HEK293 (cell line): ENCODE measurements at regions not wholly inside any gene's neighbourhood (a gene's known extent, or its start where the extent isn't known, plus 50 kb on each side); places are given as distances from the start of the nearest gene placed in this dataset.

Experiments
- YY2 ChIP-seq: fragments of 450-650 bp; formaldehyde crosslinking; IDR thresholded peaks from 2 replicates; pipeline ENCODE4 v1.5.1; 2016; ENCODE audit warnings: missing biosample characterization, missing genetic modification characterization
- ZSCAN18 ChIP-seq: fragments of 450-650 bp; formaldehyde crosslinking; IDR thresholded peaks from 2 replicates; pipeline ENCODE4 v1.5.1; 2016; ENCODE audit warnings: missing biosample characterization, missing genetic modification characterization

GRCh38 chr7:79980376-79980775 is 154.3 kb upstream of the GNAI1 start:
- TF ChIP-seq YY2, result no peak
- no peak for TF ChIP-seq ZSCAN18 (tag by site-specific recombination)
